WERI-Rb-1 (cell line): ENCODE measurements at regions not wholly inside any gene's neighbourhood (a gene's known extent, or its start where the extent isn't known, plus 50 kb on each side); places are given as distances from the start of the nearest gene placed in this dataset.
"Not testable (repeated sequence)": the region's sequence is repeated elsewhere in the genome, so short reads cannot be mapped to it uniquely, and the experiment has no call there.

ENCODE experiments used
- DNase-seq: peaks from one replicate; pipeline ENCODE4 v3.0.0-alpha.2; 2020
- H3K27ac ChIP-seq: fragments of 250-450 bp; sonication (Bioruptor Pico); 2 replicates; pipeline ENCODE4 v1.5.1; 2020; ENCODE audit warnings: mild to moderate bottlenecking, moderate library complexity
- H3K27me3 ChIP-seq: fragments of 250-450 bp; sonication (Bioruptor Pico); 2 replicates; pipeline ENCODE4 v1.5.1; 2021; ENCODE audit warnings: mild to moderate bottlenecking, low read depth, moderate library complexity; ENCODE audit not compliant: insufficient read depth, severe bottlenecking
- H3K36me3 ChIP-seq: fragments of 250-450 bp; sonication (Bioruptor Pico); 2 replicates; pipeline ENCODE4 v1.5.1; 2020; ENCODE audit warnings: mild to moderate bottlenecking, moderate library complexity
- H3K4me3 ChIP-seq: 2 replicates; pipeline ENCODE4 v1.5.1; 2011; ENCODE audit warnings: low read depth, mild to moderate bottlenecking, control low read depth, low read length
- H3K9me3 ChIP-seq: fragments of 250-450 bp; sonication (Bioruptor Pico); 2 replicates; pipeline ENCODE4 v1.5.1; 2021; ENCODE audit warnings: mild to moderate bottlenecking, moderate library complexity; ENCODE audit not compliant: severe bottlenecking
- CTCF ChIP-seq: IDR thresholded peaks from 2 replicates; pipeline ENCODE4 v1.5.1; 2011; ENCODE audit warnings: low read depth, mild to moderate bottlenecking, control low read depth, inconsistent platforms, low read length

DNA sequence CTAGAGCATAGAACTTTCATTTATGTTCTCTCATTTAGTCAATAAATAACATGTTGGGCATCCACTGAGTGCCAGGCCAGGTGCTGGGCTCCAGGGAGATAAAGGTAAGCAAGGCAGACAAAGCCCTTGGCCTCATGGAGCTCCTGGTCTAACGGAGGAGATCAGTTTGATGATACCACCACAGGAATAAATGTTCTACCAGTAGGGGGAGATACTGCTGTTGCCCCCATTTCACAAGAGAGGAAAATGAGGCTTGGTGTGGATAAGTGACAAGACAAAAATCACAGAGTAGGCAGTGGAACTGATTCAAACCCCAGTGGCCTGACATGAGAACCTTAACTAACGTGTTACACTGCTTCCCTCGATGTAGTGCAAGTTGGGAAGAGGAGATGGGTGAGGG lies 80.4 kb upstream of the ERCC4 start:
- no peaks in the 10 kb centered on the region for H3K36me3 ChIP-seq
- H3K4me3 ChIP-seq: no peak overlapping the region
- DNase-seq: no peak
- no peak for TF ChIP-seq CTCF
- no peak overlapping the region for H3K27ac ChIP-seq
- no peaks in the 10 kb centered on the region for H3K9me3 ChIP-seq
- H3K27me3 ChIP-seq: peaks cover 24% of the 10 kb centered on the region

DNA sequence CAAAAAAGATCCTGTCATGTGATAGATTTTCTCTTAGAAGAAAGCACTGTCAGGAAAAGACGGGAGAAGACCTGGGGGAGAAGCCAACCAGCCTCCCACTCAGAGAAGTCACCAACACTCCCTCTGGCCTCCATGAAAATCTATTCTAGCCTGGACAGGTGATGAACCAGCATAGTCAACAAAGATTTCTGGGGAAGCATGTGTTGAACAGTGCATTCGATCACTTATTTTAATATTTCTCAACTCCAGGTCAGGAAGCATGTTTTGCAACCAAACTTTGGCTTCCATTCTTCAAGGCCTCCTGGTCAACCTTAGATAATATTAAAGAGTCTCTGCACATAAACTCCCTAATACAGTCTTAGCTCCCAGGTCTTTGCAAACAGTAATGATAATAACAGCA lies 74.7 kb upstream of the ERCC4 start:
- Histone ChIP-seq H3K27ac (no peak overlapping the region), H3K27me3 (peaks cover 28% of the 10 kb centered on the region), H3K4me3 (no peak overlapping the region), H3K9me3 (no peaks in the 10 kb centered on the region), H3K36me3 (no peaks in the 10 kb centered on the region)
- no peak for TF ChIP-seq CTCF
- DNase-seq: no peak

DNA sequence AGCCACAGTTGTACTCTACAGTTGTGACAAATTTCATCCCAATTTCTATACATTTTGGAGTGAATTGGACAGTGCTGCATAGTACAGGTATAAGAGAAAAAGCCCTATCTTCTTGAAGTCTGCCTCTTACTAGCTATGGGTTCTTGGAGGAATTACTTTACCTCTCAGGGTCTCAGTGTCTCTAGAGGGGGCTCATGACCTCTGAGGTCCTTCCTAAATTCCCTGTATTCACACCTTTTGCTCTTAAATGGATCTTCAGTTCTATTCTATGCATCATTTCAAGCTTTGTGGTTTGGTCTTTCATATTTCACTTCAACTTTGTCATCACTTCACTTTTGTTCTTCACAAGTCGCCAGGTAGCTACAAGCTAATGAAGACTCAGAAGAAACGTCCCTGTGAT lies 71.2 kb upstream of the ERCC4 start:
- no peak for TF ChIP-seq CTCF
- Histone ChIP-seq H3K4me3 (no peak overlapping the region), H3K27me3 (peaks cover 19% of the 10 kb centered on the region), H3K36me3 (no peaks in the 10 kb centered on the region), H3K27ac (no peak overlapping the region), H3K9me3 (no peaks in the 10 kb centered on the region)
- DNase-seq: no peak

DNA sequence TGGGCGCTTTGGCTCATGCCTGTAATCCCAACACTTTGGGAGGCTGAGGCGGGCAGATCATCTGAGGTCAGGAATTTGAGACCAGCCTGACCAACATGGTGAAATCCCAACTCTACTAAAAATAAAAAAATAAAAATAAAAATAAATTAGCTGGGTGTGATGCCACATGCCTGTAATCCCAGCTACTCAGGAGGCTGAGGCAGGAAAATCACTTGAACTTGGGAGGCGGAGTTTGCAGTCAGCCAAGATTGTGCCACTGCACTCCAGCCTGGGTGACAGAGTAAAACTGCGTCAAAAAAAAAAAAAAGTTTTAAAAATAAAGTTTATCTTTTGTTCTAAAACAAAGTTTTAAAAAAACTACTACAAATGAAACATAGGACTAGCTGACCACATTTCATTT lies 69.8 kb upstream of the ERCC4 start:
- not testable (repeated sequence) for H3K36me3 ChIP-seq, H3K27ac ChIP-seq, H3K4me3 ChIP-seq, DNase-seq, H3K9me3 ChIP-seq
- peaks cover 18% of the 10 kb centered on the region for H3K27me3 ChIP-seq

DNA sequence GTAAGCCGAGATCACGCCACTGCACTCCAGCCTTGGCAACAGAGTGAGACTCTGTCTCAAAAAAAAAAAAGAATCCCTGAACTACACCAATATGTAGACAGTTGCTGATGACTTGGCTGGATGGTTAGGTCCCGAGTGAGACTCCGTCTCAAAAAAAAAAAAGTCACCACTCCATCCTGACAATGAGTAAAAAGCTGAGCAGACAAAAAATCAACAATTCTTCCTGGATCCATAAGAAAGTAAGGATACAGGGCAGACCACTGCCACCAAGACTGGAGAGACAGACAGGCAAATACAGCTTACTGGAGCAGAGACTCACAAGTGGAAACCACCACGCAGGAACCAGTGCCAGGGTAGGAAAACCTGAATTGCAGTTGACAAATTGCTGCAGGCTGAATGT lies 67.1 kb upstream of the ERCC4 start:
- no peak for DNase-seq
- TF ChIP-seq CTCF: no peak
- peaks cover 7% of the 10 kb centered on the region for H3K27me3 ChIP-seq
- no peak overlapping the region for H3K27ac ChIP-seq
- H3K4me3 ChIP-seq: no peak overlapping the region
- H3K36me3 ChIP-seq: no peaks in the 10 kb centered on the region
- H3K9me3 ChIP-seq: no peaks in the 10 kb centered on the region

- Histone ChIP-seq H3K27me3 (peaks cover 6% of the 10 kb centered on the region), H3K27ac (no peak overlapping the region), H3K36me3 (no peaks in the 10 kb centered on the region), H3K4me3 (no peak overlapping the region), H3K9me3 (no peaks in the 10 kb centered on the region)
- TF ChIP-seq CTCF: no peak
- no peak for DNase-seq
Measured at GRCh38 chr16:13856398-13856797, 63.6 kb upstream of the ERCC4 start.
